HEK293T (cell line): ENCODE measurements at regions not wholly inside any gene's neighbourhood (a gene's known extent, or its start where the extent isn't known, plus 50 kb on each side); places are given as distances from the start of the nearest gene placed in this dataset.

Source experiments
- CTCF ChIA-PET: fragments of 350-600 bp; formaldehyde crosslinking; extraction: SDS; loops from one replicate; lab custom pipeline; 2021; ENCODE audit warnings: antibody characterized with exemption, inconsistent platforms; lab: Yijun Ruan, JAX
- POLR2A ChIA-PET: fragments of 350-600 bp; formaldehyde crosslinking; extraction: SDS; loops from one replicate; lab custom pipeline; 2020; ENCODE audit warnings: antibody characterized with exemption, inconsistent platforms; lab: Yijun Ruan, JAX
- DNase-seq: peaks from one replicate; pipeline ENCODE4 v3.0.0; 2012; ENCODE audit warnings: mixed read lengths; ENCODE audit errors: extremely low spot score
- ARNT ChIP-seq: fragments of 450-650 bp; IDR thresholded peaks from 2 replicates; pipeline ENCODE4 v1.6.1; 2017; ENCODE audit warnings: mild to moderate bottlenecking
- BHLHE40 ChIP-seq: fragments of 450-650 bp; IDR thresholded peaks from 2 replicates; pipeline ENCODE4 v1.6.1; 2016; ENCODE audit warnings: mild to moderate bottlenecking, moderate library complexity, borderline replicate concordance
- CTBP1 ChIP-seq: fragments of 450-650 bp; IDR thresholded peaks from 2 replicates; pipeline ENCODE4 v1.6.1; 2016; ENCODE audit warnings: borderline replicate concordance
- ELF4 ChIP-seq: fragments of 450-650 bp; IDR thresholded peaks from 2 replicates; pipeline ENCODE4 v1.6.1; 2017; ENCODE audit warnings: antibody characterized with exemption
- FOXA1 ChIP-seq: fragments of 450-650 bp; IDR thresholded peaks from 2 replicates; pipeline ENCODE4 v1.6.1; 2016; ENCODE audit warnings: mild to moderate bottlenecking
- FOXK2 ChIP-seq: fragments of 450-650 bp; IDR thresholded peaks from 2 replicates; pipeline ENCODE4 v1.6.1; 2016; ENCODE audit warnings: mild to moderate bottlenecking
- FOXM1 ChIP-seq: fragments of 450-650 bp; IDR thresholded peaks from 2 replicates; pipeline ENCODE4 v1.6.1; 2017; ENCODE audit warnings: mild to moderate bottlenecking, borderline replicate concordance
- HDGF ChIP-seq: fragments of 450-650 bp; IDR thresholded peaks from 2 replicates; pipeline ENCODE4 v1.6.1; 2017; ENCODE audit warnings: antibody characterized with exemption, borderline replicate concordance
- L3MBTL2 ChIP-seq: fragments of 450-650 bp; conservative IDR thresholded peaks from 2 replicates; pipeline ENCODE4 v1.6.1; 2016; ENCODE audit warnings: mild to moderate bottlenecking
- LEF1 ChIP-seq: fragments of 450-650 bp; IDR thresholded peaks from 2 replicates; pipeline ENCODE4 v1.6.1; 2017; ENCODE audit warnings: mild to moderate bottlenecking, borderline replicate concordance
- NFRKB ChIP-seq: fragments of 450-650 bp; IDR thresholded peaks from 2 replicates; pipeline ENCODE4 v1.6.1; 2016; ENCODE audit warnings: mild to moderate bottlenecking, moderate library complexity
- SP1 ChIP-seq: fragments of 450-650 bp; IDR thresholded peaks from 2 replicates; pipeline ENCODE4 v1.6.1; 2017
- SUZ12 ChIP-seq: fragments of 450-650 bp; IDR thresholded peaks from 2 replicates; pipeline ENCODE4 v1.6.1; 2016; ENCODE audit warnings: mild to moderate bottlenecking
- TARDBP ChIP-seq: fragments of 450-650 bp; IDR thresholded peaks from 2 replicates; pipeline ENCODE4 v1.6.1; 2016
- ZNF384 ChIP-seq: fragments of 450-650 bp; IDR thresholded peaks from 2 replicates; pipeline ENCODE4 v1.6.1; 2016
- TF ChIP-seq, protein P1 (sequence below): fragments of 450-650 bp; IDR thresholded peaks from 2 replicates; pipeline ENCODE4 v1.6.1; 2016

DNA sequence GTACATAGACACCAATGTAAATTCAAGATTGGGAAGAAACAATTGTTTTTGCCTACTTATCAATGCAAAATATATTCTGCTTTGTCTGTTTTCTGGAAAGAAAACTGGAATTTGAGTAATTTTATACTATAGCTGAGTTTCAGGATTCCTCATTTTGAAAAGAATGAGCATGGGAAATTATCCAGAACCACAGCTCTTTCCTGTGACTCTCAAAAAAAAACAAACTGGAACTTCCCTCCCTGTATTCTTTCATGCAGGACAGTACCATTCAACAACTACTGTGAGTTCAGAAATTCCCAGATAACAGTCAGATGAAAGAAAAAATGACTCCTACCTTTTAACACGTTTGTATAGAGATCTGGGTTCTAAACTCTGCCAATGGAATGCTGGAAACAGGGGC is 372.4 kb downstream of the TGFB2 start:
- no peak for DNase-seq
- ChIA-PET POLR2A (no interaction called here), CTCF (no interaction called here)
- TF ChIP-seq BHLHE40 (no peak), TARDBP (no peak), FOXM1 (no peak), FOXA1 (no peak), FOXK2 (no peak), L3MBTL2 (no peak), ELF4 (no peak), HDGF (no peak), SUZ12 (no peak), NFRKB (no peak), SP1 (no peak), ZNF384 (no peak), ARNT (no peak), LEF1 (no peak), CTBP1 (no peak)
- TF ChIP-seq, protein P1, sequence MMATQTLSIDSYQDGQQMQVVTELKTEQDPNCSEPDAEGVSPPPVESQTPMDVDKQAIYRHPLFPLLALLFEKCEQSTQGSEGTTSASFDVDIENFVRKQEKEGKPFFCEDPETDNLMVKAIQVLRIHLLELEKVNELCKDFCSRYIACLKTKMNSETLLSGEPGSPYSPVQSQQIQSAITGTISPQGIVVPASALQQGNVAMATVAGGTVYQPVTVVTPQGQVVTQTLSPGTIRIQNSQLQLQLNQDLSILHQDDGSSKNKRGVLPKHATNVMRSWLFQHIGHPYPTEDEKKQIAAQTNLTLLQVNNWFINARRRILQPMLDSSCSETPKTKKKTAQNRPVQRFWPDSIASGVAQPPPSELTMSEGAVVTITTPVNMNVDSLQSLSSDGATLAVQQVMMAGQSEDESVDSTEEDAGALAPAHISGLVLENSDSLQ = no peak

DNA sequence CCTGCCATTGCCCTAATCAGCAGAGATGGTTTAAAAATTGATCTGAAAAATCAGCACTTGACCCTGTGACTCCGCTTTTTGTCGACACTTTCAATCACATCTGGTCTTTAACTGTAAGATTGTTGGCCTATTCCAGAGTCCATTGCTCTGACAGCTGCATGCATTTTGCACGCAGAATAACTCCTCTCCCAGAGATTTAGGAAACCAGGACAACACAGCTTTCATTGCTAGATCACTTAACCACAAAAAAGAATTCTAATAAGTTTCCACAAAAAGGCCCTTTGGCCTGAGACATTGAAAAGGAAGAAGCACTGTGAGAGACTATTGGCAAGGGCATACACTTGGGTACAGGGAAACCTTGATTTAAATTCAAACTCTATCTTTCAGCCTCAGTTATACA is 373.1 kb downstream of the TGFB2 start:
- ChIA-PET POLR2A (no interaction called here), CTCF (no interaction called here)
- no peak for TF ChIP-seq ARNT
- TF ChIP-seq, protein P1 = no peak
- TF ChIP-seq L3MBTL2 = no peak
- TF ChIP-seq SUZ12 = no peak
- no peak for TF ChIP-seq SP1
- TF ChIP-seq ELF4 = no peak
- no peak for TF ChIP-seq NFRKB
- TF ChIP-seq FOXM1 = no peak
- TF ChIP-seq FOXA1 = no peak
- TF ChIP-seq CTBP1 = no peak
- TF ChIP-seq FOXK2 = no peak
- TF ChIP-seq BHLHE40 = no peak
- no peak for TF ChIP-seq LEF1
- no peak for TF ChIP-seq HDGF
- DNase-seq = no peak

DNA sequence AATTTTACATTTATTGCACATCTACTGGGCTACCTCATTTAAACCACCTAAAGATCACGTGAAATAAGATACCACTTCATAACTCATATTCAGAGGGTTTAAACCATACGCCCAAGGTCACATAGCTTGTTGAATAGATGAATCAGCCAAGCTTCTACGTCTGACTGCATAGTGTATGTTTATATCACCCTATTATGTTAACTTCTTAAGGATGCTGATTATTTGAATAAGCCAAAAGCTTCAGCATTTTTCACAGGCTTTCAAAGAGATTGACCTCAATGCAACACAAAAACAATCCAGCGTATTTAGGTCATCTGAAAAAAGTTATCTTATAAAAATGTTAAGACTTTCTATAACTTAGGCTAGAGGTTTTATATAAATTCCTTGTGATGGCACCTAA is 373.8 kb downstream of the TGFB2 start:
- TF ChIP-seq FOXM1 (no peak), HDGF (no peak), BHLHE40 (no peak), TARDBP (no peak), NFRKB (no peak), FOXK2 (no peak), ELF4 (no peak), CTBP1 (no peak), L3MBTL2 (no peak), SP1 (no peak), FOXA1 (no peak), ZNF384 (no peak), SUZ12 (no peak), LEF1 (no peak), ARNT (no peak)
- TF ChIP-seq, protein P1 = no peak
- DNase-seq = no peak
- ChIA-PET CTCF (no interaction called here), POLR2A (no interaction called here)

DNA sequence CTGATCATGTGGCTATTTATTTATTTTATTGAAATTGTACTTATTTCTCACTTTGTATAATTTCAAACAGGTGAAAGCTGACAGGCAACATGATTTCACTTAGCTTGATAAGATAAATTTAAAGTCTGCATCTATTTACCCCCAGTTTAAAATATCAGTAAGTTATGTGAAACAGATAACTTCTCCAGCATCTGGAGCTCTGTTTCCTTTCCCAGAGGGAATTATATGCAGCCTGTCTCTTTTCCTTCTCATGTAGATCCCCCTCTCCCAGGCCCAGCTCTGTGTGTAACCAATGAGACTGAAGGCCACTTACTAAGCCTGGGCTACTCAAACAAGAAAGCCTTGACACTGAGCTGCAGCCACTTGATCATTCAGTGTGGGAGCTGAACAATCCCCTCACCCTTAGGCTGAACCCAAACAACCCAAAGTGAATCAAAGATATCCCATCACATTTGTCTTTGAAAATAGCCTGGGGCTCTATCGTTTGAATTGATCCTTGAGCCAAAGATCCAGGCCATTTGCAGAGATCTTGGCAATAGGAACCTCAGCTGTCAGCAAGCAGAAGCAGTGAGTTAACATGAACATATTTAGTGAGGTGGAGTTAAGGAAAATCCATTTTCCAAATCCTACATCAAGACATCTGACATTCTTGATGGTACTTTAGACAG is 383.9 kb downstream of the TGFB2 start:
- ChIA-PET CTCF (no interaction called here), POLR2A (no interaction called here)

DNA sequence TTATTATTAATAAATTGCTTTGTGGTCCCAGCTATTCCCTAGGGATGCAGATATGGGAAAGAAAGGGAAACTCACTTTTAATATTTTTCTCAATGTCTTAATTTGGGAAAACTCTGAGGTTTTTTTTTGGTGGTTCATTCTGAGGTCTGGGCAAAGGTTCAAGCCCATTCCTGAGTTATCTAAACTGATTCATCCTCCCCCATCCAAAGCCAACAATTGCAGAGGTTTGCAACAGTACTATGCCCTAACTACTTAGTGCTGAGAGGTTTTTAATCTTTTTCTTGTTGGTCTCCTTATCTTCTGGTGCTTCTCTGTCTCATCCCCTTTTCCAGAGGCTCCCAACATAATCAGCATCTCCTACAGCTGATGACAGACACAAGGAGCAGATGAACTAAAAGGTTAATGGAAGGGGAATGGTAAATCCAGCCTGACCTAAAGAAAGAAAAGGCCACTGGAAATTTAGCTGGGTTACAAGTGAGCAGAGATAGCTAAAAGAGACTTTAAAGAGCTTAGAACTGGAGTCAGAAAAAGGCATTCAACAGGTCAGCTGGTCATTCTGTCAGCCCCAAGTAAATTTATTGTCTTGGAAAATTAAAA is 390.4 kb downstream of the TGFB2 start:
- CTCF ChIA-PET = no interaction called here
- TF ChIP-seq L3MBTL2 (no peak), BHLHE40 (no peak), ZNF384 (no peak), HDGF (no peak), LEF1 (no peak), ARNT (no peak), NFRKB (no peak), ELF4 (no peak), CTBP1 (no peak), FOXA1 (no peak), TARDBP (no peak), SP1 (no peak), SUZ12 (no peak), FOXM1 (no peak), FOXK2 (no peak)
- TF ChIP-seq, protein P1 = no peak

More for the DNA sequence above, 383.9 kb downstream of the TGFB2 start:
- no peak for DNase-seq
- TF ChIP-seq ARNT (no peak), TARDBP (no peak), BHLHE40 (no peak), CTBP1 (no peak), ELF4 (no peak), SUZ12 (no peak)

More for the DNA sequence above, 390.4 kb downstream of the TGFB2 start:
- no peak for DNase-seq
- POLR2A ChIA-PET = no interaction called here
